GM12872 (cell line): ENCODE measurements at regions not wholly inside any gene's neighbourhood (a gene's known extent, or its start where the extent isn't known, plus 50 kb on each side); places are given as distances from the start of the nearest gene placed in this dataset.
A peak's percentile ranks its signal among the peaks of the same experiment; 100 is the strongest.

ENCODE experiments used
- CTCF ChIP-seq: IDR thresholded peaks from 3 replicates; pipeline ENCODE4 v1.5.1; 2011; ENCODE audit warnings: low read depth, mild to moderate bottlenecking, low read length, moderate library complexity; ENCODE audit not compliant: insufficient read depth

- TF ChIP-seq CTCF = no peak
These were observed 76.1 kb upstream of the PDSS1 start for GRCh38 chr10:26621243-26621888.

- TF ChIP-seq CTCF = no peak
These were observed 75.4 kb upstream of the PDSS1 start for GRCh38 chr10:26621889-26622711.

GRCh38 chr10:26622891-26623290, 74.6 kb upstream of the PDSS1 start:
- TF ChIP-seq CTCF = no peak

GRCh38 chr10:26624006-26624405, 73.5 kb upstream of the PDSS1 start:
- TF ChIP-seq CTCF = no peak

GRCh38 chr10:26626066-26626465, 71.4 kb upstream of the PDSS1 start:
- no peak for TF ChIP-seq CTCF

- 0 out of 3 replicates have a peak, but pooled peaks have one; percentile 15 for TF ChIP-seq CTCF
These were observed 70.2 kb upstream of the PDSS1 start for GRCh38 chr10:26627324-26627723.

- no peak for TF ChIP-seq CTCF
These were observed 69.1 kb upstream of the PDSS1 start for GRCh38 chr10:26628395-26628794.
